ENCODE measurements at regions not wholly inside any gene's neighbourhood (a gene's known extent, or its start where the extent isn't known, plus 50 kb on each side); places are given as distances from the start of the nearest gene placed in this dataset.
"Not testable (repeated sequence)": the region's sequence is repeated elsewhere in the genome, so short reads cannot be mapped to it uniquely, and the experiment has no call there.

DNA sequence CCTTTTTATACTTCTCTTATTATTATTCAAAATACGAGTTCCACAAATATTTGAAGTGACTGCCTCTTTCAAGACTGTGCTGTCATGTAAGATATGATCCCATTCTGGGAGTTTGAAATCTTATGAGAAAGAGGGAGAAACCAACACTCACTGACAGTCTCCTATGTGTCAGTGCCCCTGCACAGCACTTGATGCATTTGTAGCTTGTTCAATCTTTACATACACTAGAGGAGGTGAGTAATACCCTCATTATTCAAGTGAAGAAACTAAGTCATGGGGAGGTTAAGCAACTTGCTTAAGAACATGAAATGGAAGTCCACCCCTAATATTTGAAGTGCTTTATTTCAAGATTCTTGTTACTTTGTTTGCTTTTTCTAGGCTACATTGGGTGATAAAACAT is 459.5 kb upstream of the FANCL start:
- no peak overlapping the region for H3K4me3 Mint-ChIP-seq
- no peaks in the 10 kb centered on the region for H3K4me1 Mint-ChIP-seq
- DNase-seq (no peak), ATAC-seq (no peak)
- H3K27me3 Mint-ChIP-seq: no peaks in the 10 kb centered on the region
- no peaks in the 10 kb centered on the region for H3K9me3 Mint-ChIP-seq
- no peak overlapping the region for H3K27ac Mint-ChIP-seq
- H3K36me3 Mint-ChIP-seq (ENCODE audit: low read depth): no peaks in the 10 kb centered on the region

DNA sequence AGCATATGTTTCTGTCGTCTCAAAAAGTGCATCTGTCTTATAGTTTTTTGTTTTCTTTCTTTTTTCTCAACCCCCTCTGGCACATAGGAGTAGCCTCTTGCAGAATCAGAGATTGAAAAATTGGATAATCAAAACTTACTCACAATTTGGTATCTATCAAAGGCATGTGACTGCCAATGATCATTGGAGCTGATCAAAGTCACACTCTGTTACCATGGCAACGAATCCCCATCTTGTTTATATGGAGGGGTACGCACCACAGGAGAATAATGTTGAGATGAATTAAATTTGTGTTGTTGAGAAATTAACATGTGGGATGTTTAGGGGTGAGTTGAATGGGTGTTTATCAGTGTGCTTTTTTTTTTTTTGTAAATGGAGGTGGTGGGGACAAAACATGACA is 458.3 kb upstream of the FANCL start:
- Mint-ChIP-seq H3K4me1 (no peaks in the 10 kb centered on the region), H3K27ac (no peak overlapping the region), H3K36me3 (ENCODE audit: low read depth) (no peaks in the 10 kb centered on the region), H3K4me3 (no peak overlapping the region), H3K27me3 (no peaks in the 10 kb centered on the region), H3K9me3 (no peaks in the 10 kb centered on the region)
- ATAC-seq (no peak), DNase-seq (no peak)

DNA sequence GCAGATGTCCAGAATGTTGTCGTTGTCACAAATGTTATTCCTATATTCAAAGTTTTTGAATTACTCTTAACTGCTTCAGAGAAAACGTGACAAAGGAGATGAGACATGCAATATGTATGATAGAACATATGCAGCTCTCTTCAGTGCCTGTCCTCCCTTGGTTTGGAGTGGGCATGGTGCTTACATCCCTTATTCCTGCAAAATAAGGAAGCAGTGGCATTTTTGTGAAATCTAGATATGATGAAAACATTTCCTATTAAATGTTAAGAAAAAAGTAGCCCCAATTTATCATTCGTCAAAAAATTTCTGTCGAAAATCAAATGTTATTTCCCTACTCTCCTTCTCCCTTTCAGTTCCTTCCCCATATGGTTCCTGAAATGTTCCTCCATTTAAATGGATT is 457.5 kb upstream of the FANCL start:
- H3K9me3 Mint-ChIP-seq: no peaks in the 10 kb centered on the region
- H3K27me3 Mint-ChIP-seq: no peaks in the 10 kb centered on the region
- H3K36me3 Mint-ChIP-seq (ENCODE audit: low read depth): no peaks in the 10 kb centered on the region
- no peak overlapping the region for H3K4me3 Mint-ChIP-seq
- H3K27ac Mint-ChIP-seq: no peak overlapping the region
- ATAC-seq: no peak
- no peaks in the 10 kb centered on the region for H3K4me1 Mint-ChIP-seq
- no peak for DNase-seq

DNA sequence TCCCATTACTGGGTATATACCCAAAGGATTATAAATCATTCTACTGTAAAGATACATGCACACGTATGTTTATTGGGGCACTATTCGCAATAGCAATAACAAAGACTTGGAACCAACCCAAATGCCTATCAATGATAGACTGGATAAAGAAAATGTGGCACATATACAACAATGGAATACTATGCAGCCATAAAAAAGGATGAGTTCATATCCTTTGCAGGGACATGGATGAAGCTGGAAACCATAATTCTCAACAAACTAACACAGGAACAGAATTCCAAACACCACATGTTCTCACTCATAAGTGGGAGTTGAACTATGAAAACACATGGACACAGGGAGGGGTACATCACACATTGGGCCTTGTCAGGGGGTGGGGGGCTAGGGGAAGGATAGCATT is 453.0 kb upstream of the FANCL start:
- H3K36me3 Mint-ChIP-seq (ENCODE audit: low read depth); DNase-seq; ATAC-seq; H3K27me3 Mint-ChIP-seq; H3K4me3 Mint-ChIP-seq; H3K27ac Mint-ChIP-seq; H3K4me1 Mint-ChIP-seq; H3K9me3 Mint-ChIP-seq: not testable (repeated sequence)

DNA sequence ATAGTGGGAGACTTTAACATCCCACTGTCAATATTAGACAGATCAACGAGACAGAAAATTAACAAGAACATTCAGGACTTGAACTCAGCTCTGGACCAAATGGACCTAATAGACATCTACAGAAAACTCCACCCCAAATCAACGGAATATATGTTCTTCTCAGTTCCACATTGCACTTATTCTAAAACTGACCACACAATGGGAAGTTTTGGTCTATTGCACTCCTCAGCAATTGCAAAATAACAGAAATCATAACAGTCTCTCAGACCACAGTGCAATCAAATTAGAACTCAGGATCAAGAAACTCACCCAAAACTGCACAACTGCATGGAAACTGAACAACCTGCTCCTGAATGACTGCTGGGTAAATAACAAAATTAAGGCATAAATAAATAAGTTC is 449.9 kb upstream of the FANCL start:
- not testable (repeated sequence) for H3K9me3 Mint-ChIP-seq; DNase-seq; H3K4me3 Mint-ChIP-seq; H3K36me3 Mint-ChIP-seq (ENCODE audit: low read depth); H3K27ac Mint-ChIP-seq; H3K27me3 Mint-ChIP-seq; ATAC-seq; H3K4me1 Mint-ChIP-seq

DNA sequence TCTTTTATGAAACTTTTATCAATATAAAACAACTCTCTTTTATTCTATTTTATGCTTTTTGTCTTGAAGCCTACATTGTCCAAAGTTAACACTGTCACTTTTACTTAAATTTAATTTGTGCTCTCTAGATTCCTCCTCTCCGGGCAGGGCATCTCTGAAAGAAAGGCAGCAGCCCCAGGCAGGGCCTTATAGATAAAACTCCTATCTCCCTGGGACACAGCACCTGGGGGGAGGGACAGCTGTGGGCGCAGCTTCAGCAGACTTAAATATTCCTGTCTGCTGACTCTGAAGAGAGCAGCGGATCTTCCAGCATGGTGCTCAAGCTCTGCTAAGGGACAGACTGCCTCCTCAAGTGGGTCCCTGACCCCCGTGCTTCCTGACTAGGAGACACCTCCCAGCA is 447.7 kb upstream of the FANCL start:
- Mint-ChIP-seq H3K4me3 (no peak overlapping the region), H3K4me1 (no peaks in the 10 kb centered on the region), H3K36me3 (ENCODE audit: low read depth) (no peaks in the 10 kb centered on the region), H3K9me3 (no peaks in the 10 kb centered on the region), H3K27me3 (peaks cover 2% of the 10 kb centered on the region), H3K27ac (no peak overlapping the region)
- DNase-seq: no peak
- ATAC-seq: no peak

DNA sequence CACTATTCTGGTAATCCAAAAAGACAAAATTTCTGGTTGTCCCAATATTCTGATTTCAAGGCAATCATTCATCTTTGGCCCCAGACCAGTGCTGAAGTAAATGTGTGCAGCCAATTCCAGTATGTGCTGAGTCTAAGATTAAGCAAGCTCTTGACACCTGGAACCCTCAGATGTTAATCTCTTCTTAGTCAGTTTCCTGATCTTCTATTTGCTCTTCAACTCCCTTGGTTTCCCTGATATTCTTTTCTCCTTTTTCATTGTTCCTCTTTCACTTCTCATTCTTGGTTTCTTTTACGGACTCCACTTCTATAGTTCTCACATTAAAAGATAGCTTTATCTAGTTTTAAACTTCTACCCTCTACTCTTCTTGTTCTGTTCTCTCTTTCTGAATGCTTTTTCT is 445.7 kb upstream of the FANCL start:
- DNase-seq: no peak
- H3K4me1 Mint-ChIP-seq: no peaks in the 10 kb centered on the region
- no peaks in the 10 kb centered on the region for H3K36me3 Mint-ChIP-seq (ENCODE audit: low read depth)
- H3K9me3 Mint-ChIP-seq: no peaks in the 10 kb centered on the region
- no peak for ATAC-seq
- H3K27ac Mint-ChIP-seq: no peak overlapping the region
- H3K4me3 Mint-ChIP-seq: no peak overlapping the region
- peaks cover 2% of the 10 kb centered on the region for H3K27me3 Mint-ChIP-seq

DNA sequence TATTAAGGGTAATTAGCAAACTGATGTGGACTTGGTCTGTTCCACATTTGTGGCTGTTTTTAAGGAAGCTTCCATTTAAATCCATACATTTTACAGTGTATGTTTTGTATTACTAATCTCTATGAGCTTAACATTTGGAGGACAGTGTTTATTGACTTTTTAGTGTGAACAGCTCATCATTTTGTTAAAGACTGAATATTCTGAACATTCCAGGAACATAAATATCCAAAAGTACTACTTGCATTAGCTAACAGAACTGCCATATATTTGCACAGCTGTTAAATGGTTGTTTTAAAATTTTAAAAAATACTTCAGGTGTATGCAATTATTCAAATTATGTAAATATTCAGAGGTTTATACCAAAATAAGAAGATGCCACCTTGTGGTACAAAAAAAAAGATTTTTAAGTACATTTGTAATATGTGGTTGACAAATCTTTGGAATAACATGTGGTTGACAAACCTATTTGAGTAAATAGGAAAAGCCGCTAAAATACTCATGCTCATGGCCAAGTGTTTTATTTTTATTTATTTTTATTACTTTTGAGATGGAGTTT is 439.7 kb upstream of the FANCL start:
- DNase-seq: no peak
- no peaks in the 10 kb centered on the region for H3K36me3 Mint-ChIP-seq (ENCODE audit: low read depth)
- H3K27ac Mint-ChIP-seq: no peak overlapping the region
- ATAC-seq: no peak
- no peaks in the 10 kb centered on the region for H3K4me1 Mint-ChIP-seq
- no peak overlapping the region for H3K4me3 Mint-ChIP-seq
- H3K9me3 Mint-ChIP-seq: no peaks in the 10 kb centered on the region
- H3K27me3 Mint-ChIP-seq: no peaks in the 10 kb centered on the region

DNA sequence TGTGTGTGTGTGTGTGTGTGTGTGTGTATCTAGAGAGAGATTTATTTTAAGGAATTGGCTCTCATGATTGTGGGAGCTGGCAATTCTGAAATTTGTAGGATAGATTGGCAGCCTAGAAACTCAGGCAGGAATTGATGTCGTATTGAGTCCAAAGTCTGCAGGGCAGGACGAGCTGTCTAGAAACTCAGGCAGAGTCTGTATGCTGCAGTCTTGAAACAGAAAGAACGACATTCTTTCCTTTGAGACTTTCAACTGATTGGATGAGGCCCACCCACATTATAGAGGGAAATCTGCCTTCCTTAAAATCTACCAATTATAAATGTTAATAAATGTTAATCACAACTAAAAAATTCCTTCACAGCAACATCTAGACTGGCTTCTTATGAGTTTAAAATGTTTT is 436.6 kb upstream of the FANCL start:
- no peak overlapping the region for H3K27ac Mint-ChIP-seq
- DNase-seq: no peak
- ATAC-seq: no peak
- no peaks in the 10 kb centered on the region for H3K9me3 Mint-ChIP-seq
- no peaks in the 10 kb centered on the region for H3K36me3 Mint-ChIP-seq (ENCODE audit: low read depth)
- H3K4me3 Mint-ChIP-seq: no peak overlapping the region
- H3K27me3 Mint-ChIP-seq: no peaks in the 10 kb centered on the region
- H3K4me1 Mint-ChIP-seq: no peaks in the 10 kb centered on the region

DNA sequence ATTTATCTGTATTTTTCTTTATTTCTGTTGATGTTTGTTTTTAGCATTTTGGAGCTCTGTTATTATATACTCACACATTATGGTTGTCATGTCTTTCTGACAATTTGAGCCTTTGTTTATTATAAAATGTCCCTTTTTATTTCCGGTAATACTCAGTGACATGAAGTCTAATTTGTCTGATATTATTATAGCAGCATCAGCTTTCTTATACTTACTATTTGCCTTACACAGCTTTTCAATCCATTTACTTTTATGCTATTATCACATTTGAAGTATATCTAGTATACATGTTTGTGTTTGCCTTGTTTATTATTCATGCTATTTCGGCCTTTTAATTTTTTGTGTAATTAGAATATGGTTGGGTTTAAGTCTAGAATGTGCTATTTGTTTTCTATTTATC is 430.6 kb upstream of the FANCL start:
- H3K27ac Mint-ChIP-seq: no peak overlapping the region
- no peaks in the 10 kb centered on the region for H3K36me3 Mint-ChIP-seq (ENCODE audit: low read depth)
- no peaks in the 10 kb centered on the region for H3K9me3 Mint-ChIP-seq
- no peak overlapping the region for H3K4me3 Mint-ChIP-seq
- ATAC-seq: no peak
- no peaks in the 10 kb centered on the region for H3K27me3 Mint-ChIP-seq
- DNase-seq: no peak
- no peaks in the 10 kb centered on the region for H3K4me1 Mint-ChIP-seq

DNA sequence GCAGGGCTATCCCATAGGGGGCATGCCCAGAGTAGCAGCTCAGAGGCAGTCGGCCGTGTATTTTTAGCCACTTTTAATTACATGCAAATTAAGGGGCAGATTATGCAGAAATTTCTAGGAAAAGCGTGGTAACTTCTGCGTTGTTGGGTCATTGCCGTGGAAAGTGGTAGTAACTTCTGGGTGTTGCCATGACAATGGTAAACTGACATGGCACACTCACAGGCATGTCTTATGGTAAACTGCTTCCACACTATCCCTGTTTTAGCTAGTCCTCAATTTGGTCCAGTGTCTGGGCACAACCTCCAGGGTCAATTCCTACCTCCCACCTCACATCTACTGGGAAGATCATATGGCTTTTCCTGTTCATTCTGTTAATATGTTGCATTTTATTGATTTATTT is 428.9 kb upstream of the FANCL start:
- no peak for DNase-seq
- Mint-ChIP-seq H3K36me3 (ENCODE audit: low read depth) (no peaks in the 10 kb centered on the region), H3K9me3 (no peaks in the 10 kb centered on the region), H3K27me3 (no peaks in the 10 kb centered on the region), H3K27ac (no peak overlapping the region), H3K4me3 (no peak overlapping the region), H3K4me1 (no peaks in the 10 kb centered on the region)
- no peak for ATAC-seq

DNA sequence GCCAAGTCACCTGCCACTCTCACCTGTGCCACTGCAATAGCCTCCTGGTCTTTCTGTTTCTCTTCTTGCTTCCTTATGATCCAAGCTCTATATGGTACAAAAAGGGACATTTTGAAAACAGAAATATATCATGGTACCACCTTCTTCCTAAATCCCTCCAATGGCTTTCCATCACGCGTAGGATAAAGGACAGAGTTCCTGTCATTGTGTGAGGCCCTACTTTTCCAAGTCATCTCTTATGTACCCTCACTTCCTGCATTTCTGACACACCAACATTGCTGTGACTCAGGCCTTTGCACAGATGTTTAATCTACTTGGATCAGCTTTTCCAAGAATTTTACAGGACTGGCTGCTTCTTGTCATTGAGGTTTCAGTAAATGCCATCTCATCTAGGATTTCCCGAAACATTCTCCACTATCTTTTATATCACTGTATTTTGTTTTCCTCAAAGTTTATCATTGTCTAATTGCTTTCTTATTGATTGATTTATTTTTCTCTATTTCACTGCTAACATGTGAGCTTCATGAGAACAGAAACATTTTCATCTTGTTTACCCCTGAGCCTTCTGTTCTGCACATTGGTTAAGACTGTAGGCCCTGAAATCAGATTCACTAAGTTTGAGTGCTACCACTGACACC is 426.1 kb upstream of the FANCL start:
- no peaks in the 10 kb centered on the region for H3K9me3 Mint-ChIP-seq
- no peaks in the 10 kb centered on the region for H3K4me1 Mint-ChIP-seq
- H3K27me3 Mint-ChIP-seq: no peaks in the 10 kb centered on the region
- no peaks in the 10 kb centered on the region for H3K36me3 Mint-ChIP-seq (ENCODE audit: low read depth)
- no peak overlapping the region for H3K27ac Mint-ChIP-seq
- no peak for ATAC-seq
- no peak overlapping the region for H3K4me3 Mint-ChIP-seq
- DNase-seq: no peak

DNA sequence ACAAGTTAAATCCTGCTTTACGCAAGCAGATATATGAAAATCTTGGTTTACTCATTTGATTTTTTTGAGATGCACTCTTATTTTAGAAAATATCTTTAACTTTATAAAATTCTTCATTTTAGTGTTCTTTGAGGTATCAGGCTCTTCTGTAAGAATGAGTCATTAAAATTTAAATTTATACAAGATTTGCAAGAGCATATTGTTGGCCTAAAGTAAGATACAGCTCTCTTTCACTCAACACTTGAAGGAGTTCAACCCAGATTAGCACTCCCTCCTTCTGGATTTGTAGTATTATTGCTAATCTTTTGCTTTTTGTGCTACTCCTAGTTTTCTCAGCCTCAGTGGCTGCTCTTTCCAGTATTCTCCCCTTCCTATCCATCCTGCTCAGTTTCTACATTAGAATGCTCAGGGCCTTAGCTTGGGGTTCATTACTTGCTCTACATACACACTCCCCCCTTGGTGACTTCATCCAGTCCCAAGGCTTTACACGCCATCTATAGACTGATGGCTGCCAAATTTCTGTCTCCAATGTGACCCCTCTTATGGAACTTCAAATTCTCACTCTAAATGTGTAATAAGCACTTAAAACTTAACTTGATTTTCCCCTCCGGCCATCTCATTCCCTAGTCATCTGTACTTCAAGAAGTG is 425.3 kb upstream of the FANCL start:
- Mint-ChIP-seq H3K27me3 (no peaks in the 10 kb centered on the region), H3K4me1 (no peaks in the 10 kb centered on the region), H3K27ac (no peak overlapping the region), H3K9me3 (no peaks in the 10 kb centered on the region), H3K4me3 (no peak overlapping the region), H3K36me3 (ENCODE audit: low read depth) (no peaks in the 10 kb centered on the region)
- no peak for DNase-seq
- no peak for ATAC-seq

DNA sequence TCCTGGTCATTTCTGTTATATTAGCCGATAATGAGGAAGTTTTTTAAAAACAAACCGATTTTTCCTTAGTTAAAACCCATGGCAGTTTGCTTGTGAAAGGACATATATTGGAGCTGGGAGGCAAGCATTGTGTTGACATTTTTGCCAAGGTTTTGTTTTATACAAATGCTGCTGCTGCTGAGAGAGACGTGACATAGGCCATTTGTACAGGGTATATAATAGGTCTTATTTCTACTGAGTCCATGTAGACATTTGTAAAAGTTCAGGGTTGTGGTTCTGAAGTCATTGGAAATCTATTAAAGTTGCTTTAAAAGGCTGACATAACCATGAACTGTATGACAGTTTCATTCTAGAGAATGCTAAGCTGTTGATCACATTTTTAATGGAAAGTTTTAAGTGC is 424.0 kb upstream of the FANCL start:
- no peak for DNase-seq
- Mint-ChIP-seq H3K27me3 (no peaks in the 10 kb centered on the region), H3K4me1 (no peaks in the 10 kb centered on the region)

DNA sequence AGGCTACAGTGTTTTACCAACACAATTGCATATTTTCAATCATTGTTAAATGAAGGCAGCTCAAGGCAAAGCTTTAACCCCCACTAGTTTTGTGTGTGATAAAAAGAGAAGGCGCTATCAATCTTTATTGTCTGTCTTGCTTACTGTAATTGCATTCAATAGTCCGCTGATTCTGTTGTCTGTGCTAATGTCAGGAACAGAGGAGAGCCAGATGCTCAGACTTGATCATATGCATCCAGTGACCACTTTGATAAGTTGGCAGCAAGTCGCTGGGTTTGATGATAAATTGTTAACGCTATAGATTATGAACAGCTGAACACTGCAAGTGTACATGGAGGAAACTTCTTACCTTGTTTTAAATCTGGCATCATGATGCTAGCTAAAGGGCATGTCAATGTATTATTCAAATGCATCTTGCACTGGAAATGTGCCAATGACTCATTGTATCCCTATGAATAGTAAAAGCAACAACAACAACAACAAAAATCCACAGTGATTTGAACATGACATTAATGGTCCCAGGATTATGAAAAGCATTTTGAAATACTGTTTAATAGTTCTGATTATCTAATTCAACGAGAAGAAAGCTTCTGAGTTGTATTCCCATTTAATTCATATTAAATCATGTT is 423.5 kb upstream of the FANCL start:
- ATAC-seq (no peak), DNase-seq (no peak)
- H3K27ac Mint-ChIP-seq: no peak overlapping the region
- H3K4me3 Mint-ChIP-seq: no peak overlapping the region
- H3K27me3 Mint-ChIP-seq: no peaks in the 10 kb centered on the region
- no peaks in the 10 kb centered on the region for H3K9me3 Mint-ChIP-seq
- H3K36me3 Mint-ChIP-seq (ENCODE audit: low read depth): no peaks in the 10 kb centered on the region
- H3K4me1 Mint-ChIP-seq: no peaks in the 10 kb centered on the region

More for the DNA sequence above, 424.0 kb upstream of the FANCL start:
- H3K36me3 Mint-ChIP-seq (ENCODE audit: low read depth): no peaks in the 10 kb centered on the region
- H3K9me3 Mint-ChIP-seq: no peaks in the 10 kb centered on the region
- no peak overlapping the region for H3K4me3 Mint-ChIP-seq
- H3K27ac Mint-ChIP-seq: no peak overlapping the region
- no peak for ATAC-seq

Measured in activated naive CD8-positive, alpha-beta T cell treated with anti-CD3 and anti-CD28 coated beads, Interleukin-2, amount 50 U/mL, for 24 hours (primary cell).